Stimulated activated CD8-positive, alpha-beta memory T cell treated with anti-CD3 and anti-CD28 coated beads, Interleukin-4, amount 100 ng/mL, for 48 hours (primary cell): ENCODE measurements at regions not wholly inside any gene's neighbourhood (a gene's known extent, or its start where the extent isn't known, plus 50 kb on each side); places are given as distances from the start of the nearest gene placed in this dataset.

Source experiments
- DNase-seq: peaks from one replicate; pipeline ENCODE4 v3.0.0-alpha.2; 2020

- DNase-seq, result no peak
These were observed 119.1 kb upstream of the RND3 start for GRCh38 chr2:150606380-150607060.

DNA sequence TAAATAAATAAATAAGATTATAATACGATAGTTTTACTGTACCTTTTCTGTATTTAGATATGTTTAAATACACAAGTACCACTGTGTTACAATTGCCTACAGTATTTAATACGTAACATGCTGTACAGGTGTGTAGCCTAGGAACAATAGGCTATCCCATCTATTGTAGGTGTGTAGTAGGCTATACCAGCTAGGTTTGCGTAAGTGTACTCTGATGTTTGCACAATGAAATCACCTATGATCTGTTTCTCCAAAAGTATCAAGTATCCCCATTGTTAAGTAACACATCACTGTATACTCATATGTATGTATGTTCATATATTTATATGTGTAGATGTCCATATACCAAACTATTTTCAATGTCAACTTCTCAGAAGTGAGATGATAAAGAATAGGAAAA is 118.2 kb upstream of the RND3 start:
- no peak for DNase-seq

GRCh38 chr2:150601280-150602038 is 114.0 kb upstream of the RND3 start:
- no peak for DNase-seq

DNA sequence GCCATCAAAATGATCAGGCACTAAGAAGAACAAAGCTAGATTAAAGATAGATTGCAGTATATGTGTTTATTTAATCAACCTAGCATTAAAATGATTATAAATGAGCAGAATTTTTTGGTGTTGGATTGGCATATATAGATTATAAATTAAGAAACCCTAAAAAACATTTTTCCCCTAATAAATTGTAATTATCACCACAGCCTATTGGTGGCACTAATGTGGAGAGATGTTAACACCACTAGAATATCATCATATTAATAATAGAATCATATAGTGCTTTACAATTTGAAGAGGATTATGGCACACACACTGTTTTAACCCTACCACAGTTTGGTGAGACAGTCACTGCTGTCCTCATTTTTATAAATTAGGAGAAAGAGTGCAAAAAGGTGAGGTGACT is 112.4 kb upstream of the RND3 start:
- no peak for DNase-seq

DNA sequence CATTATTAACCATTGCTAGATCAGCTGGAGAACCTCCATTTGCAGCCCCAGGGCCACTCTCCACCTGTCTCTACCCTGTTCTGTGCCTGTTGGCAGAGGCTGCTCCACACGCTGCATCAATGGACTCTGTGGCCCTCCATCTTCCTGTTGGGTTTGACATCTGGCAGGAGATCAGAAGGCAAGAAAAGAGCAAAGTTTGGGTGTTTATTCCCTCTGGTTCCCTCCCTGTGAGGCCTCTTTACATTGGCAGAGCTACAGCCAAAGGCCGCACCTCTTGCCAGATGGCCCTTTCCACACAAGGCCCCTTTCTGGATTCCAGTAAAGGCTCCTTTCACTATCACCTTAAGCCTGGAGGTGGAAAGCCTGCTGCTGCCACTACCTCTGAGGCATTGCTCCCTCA is 110.9 kb upstream of the RND3 start:
- no peak for DNase-seq

- DNase-seq, result no peak
These were observed 108.5 kb upstream of the RND3 start for GRCh38 chr2:150595803-150596470.

GRCh38 chr2:150594299-150594698 is 106.8 kb upstream of the RND3 start:
- no peak for DNase-seq

- no peak for DNase-seq
These were observed 104.2 kb upstream of the RND3 start for GRCh38 chr2:150591496-150592285.

GRCh38 chr2:150589681-150590080 is 102.2 kb upstream of the RND3 start:
- DNase-seq, result no peak

- no peak for DNase-seq
These were observed 101.0 kb upstream of the RND3 start for GRCh38 chr2:150588506-150588870.

GRCh38 chr2:150587547-150588505 is 100.4 kb upstream of the RND3 start:
- DNase-seq, result no peak

GRCh38 chr2:150586858-150587257 is 99.4 kb upstream of the RND3 start:
- DNase-seq, result no peak

- DNase-seq, result no peak
These were observed 97.9 kb upstream of the RND3 start for GRCh38 chr2:150585221-150585971.

GRCh38 chr2:150584081-150584480 is 96.6 kb upstream of the RND3 start:
- DNase-seq, result no peak

DNA sequence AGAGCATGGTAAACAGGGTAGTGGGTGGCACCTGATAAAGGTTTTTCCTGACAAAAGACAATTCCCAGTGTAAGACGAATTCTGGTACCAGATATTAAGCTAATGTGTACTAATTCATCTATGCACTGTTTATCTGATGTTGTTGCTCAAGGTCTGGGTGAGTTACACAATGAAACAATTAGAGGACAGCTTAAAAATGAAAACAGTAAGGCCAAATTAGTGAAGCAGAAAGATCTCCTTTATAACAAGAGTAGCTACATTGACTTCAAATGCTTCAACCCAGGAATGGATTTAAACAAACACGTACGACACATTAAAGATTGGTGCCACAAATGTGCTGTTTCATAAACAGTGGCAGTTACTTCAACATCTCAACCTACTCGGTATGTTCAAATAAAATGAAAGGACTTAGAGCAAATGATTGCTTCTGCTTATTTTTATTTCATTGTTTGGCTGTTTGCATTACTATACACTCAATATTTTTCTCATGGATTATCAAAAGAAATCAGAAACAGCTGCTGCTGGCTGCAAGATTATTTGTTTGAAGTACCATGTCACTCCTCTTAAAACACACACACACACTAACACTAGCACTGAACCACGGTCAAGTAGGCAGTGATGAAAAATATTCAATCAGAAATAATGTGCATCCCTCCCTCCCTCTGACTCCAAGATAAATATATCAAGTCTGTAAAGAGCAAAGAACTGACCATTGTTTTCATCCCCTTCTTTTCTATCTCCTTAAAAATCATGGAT is 94.4 kb upstream of the RND3 start:
- DNase-seq, result no peak

- DNase-seq, result no peak
These were observed 91.0 kb upstream of the RND3 start for GRCh38 chr2:150578481-150578880.

- no peak for DNase-seq
These were observed 88.4 kb upstream of the RND3 start for GRCh38 chr2:150575861-150576260.

DNA sequence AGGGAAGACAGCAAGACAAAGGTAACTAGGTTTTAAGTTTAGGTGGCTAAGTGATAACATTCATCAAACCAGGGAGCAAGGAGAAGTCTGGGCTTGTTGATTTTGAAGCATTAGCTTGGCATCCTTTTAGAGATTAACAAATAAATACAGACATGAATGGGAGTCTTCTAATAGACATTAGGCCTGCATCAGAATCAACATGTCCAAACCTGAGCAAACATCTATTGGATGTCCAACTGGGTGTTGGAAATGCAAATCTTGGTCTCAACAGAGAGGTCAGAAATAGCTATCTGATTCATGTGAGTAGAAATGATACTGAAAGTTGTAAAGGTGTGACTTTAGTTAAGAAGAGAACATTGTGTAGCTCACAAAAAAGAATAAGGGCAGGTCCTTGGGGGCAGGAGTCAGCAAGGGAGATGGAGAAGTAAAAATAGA is 85.5 kb upstream of the RND3 start:
- DNase-seq, result no peak

- no peak for DNase-seq
These were observed 84.8 kb upstream of the RND3 start for GRCh38 chr2:150572194-150572766.

DNA sequence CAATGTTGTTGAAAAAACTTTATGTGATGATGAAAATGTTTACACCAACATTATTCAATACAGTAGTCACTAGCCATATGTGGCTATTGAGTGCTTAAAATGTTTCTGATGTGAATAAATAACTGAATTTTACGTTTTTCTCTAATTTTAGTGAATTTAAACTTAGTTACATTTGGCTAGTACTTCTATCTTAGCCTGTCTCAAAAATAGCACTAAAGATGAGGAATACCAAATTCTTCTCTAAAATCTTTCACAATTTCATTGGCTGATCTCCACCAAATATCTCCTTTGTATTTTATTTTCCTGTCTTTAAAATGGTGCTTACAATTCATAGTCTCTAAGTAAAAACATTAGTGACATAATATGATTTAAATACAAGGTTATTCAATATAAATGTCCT is 83.7 kb upstream of the RND3 start:
- DNase-seq, result no peak
